Keratinocyte (primary cell): ENCODE measurements at regions not wholly inside any gene's neighbourhood (a gene's known extent, or its start where the extent isn't known, plus 50 kb on each side); places are given as distances from the start of the nearest gene placed in this dataset.

Experiments
- DNase-seq: peaks from one replicate; pipeline ENCODE4 v3.0.0-alpha.2; 2011; ENCODE audit warnings: low read depth, missing footprints, low spot score
- FAIRE-seq: peaks from 2 replicates; lab custom pipeline; 2011; peaks lifted over from hg19 to GRCh38; lab: Jason Lieb, UNC
- H2AFZ ChIP-seq: 2 replicates; pipeline ENCODE4 v1.6.0; 2012; ENCODE audit warnings: low read length, control low read depth, inconsistent platforms; ENCODE audit not compliant: control insufficient read depth
- H3K27ac ChIP-seq: 2 replicates; pipeline ENCODE4 v1.5.1; 2011; ENCODE audit warnings: low read length; ENCODE audit not compliant: control insufficient read depth, insufficient read depth
- H3K27me3 ChIP-seq: 3 replicates; pipeline ENCODE4 v1.6.0; 2011; ENCODE audit warnings: low read length; ENCODE audit not compliant: control insufficient read depth, insufficient read depth; ENCODE audit errors: extremely low read depth
- H3K36me3 ChIP-seq, 2 experiments: 2 replicates in 1 of 2; 3 replicates in 1 of 2; pipeline ENCODE4 v1.5.1; 2011; ENCODE audit warnings: low read length in 2 of 2, mild to moderate bottlenecking in 1 of 2; ENCODE audit not compliant: control insufficient read depth in 2 of 2, insufficient read depth in 2 of 2; ENCODE audit errors: extremely low read depth in 1 of 2
- H3K4me1 ChIP-seq: 3 replicates; pipeline ENCODE4 v1.5.1; 2011; ENCODE audit warnings: low read length; ENCODE audit not compliant: control insufficient read depth, insufficient read depth; ENCODE audit errors: extremely low read depth
- H3K4me2 ChIP-seq: 3 replicates; pipeline ENCODE4 v1.6.0; 2011; ENCODE audit warnings: low read depth, low read length; ENCODE audit not compliant: control insufficient read depth, insufficient read depth; ENCODE audit errors: extremely low read depth
- H3K4me3 ChIP-seq, 3 experiments: fragments of 200-600 bp in 1 of 3; sonication (generic) in 1 of 3; 2 replicates in 2 of 3; 3 replicates in 1 of 3; pipeline ENCODE4 v1.5.1; 2011 to 2016; ENCODE audit warnings: low read length in 3 of 3, mild to moderate bottlenecking in 3 of 3, control low read depth in 2 of 3, inconsistent platforms in 1 of 3, low read depth in 1 of 3, mixed read lengths in 1 of 3, mixed run types in 1 of 3, moderate library complexity in 1 of 3; ENCODE audit not compliant: control insufficient read depth in 2 of 3, insufficient read depth in 2 of 3; ENCODE audit errors: extremely low read depth in 1 of 3
- H3K79me2 ChIP-seq: 2 replicates; pipeline ENCODE4 v1.6.0; 2012; ENCODE audit warnings: low read length; ENCODE audit not compliant: control insufficient read depth, insufficient read depth
- H3K9ac ChIP-seq: 3 replicates; pipeline ENCODE4 v1.6.0; 2011; ENCODE audit warnings: low read length; ENCODE audit not compliant: control insufficient read depth, insufficient read depth; ENCODE audit errors: extremely low read depth
- H3K9me1 ChIP-seq: 3 replicates; pipeline ENCODE4 v1.6.0; 2011; ENCODE audit warnings: low read length; ENCODE audit not compliant: control insufficient read depth, insufficient read depth; ENCODE audit errors: extremely low read depth
- H3K9me3 ChIP-seq: 2 replicates; pipeline ENCODE4 v1.5.1; 2012; ENCODE audit warnings: low read depth, low read length; ENCODE audit not compliant: control insufficient read depth
- H4K20me1 ChIP-seq: 3 replicates; pipeline ENCODE4 v1.6.0; 2011; ENCODE audit warnings: low read length; ENCODE audit not compliant: control insufficient read depth, insufficient read depth; ENCODE audit errors: extremely low read depth
- EZH2 ChIP-seq: IDR thresholded peaks from one replicate; pipeline ENCODE4 v1.6.1; 2012; ENCODE audit warnings: inconsistent platforms, mild to moderate bottlenecking, low read length, moderate library complexity
- dilution Hi-C: fragments of 300-500 bp; cut with MboI; formaldehyde crosslinking; loops from one replicate; pipeline ENCODE4 v1.7.0; 2020; ENCODE audit warnings: low sequenced_read_pairs; ENCODE audit not compliant: extremely low pct_ligation_motif_present
- TF ChIP-seq, protein P1 (sequence below), 3 experiments: IDR thresholded peaks in 1 of 3; conservative IDR thresholded peaks in 1 of 3; optimal IDR thresholded peaks in 1 of 3; 2 replicates in 2 of 3; 3 replicates in 1 of 3; pipeline versions ENCODE3 to v1.5.1; 2011; ENCODE audit warnings: low read length in 3 of 3, mild to moderate bottlenecking in 3 of 3, moderate library complexity in 2 of 3, control low read depth in 1 of 3, inconsistent platforms in 1 of 3; ENCODE audit not compliant: insufficient read depth in 2 of 3; ENCODE audit errors: extremely low read depth in 1 of 3

DNA sequence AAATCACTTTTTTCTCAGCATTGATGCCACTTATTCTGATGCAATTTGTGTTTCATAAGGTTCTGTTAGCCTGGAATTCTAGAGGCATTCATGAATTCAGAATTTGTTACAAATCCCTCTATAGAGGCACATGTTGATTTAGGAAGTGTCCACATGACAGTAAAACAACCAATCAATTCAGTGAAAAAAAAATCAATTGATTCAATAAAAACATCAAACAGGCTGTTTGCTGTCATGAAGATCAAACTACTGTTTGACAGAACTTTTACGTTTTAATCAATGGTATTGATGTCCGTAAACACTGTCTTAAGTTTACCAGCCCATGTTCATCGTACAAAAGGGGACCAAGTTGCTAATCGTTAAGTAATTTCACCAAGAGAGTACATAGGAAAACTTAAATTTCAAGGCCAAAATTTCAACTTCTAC lies 261.5 kb downstream of the FIGN start:
- H2AFZ ChIP-seq: no peak overlapping the region
- FAIRE-seq: no peak
- no peaks in the 10 kb centered on the region for H3K36me3 ChIP-seq
- H3K9me3 ChIP-seq: no peaks in the 10 kb centered on the region
- DNase-seq: no peak
- H3K27ac ChIP-seq: no peak overlapping the region
- no peaks in the 10 kb centered on the region for H3K4me1 ChIP-seq
- dilution Hi-C loops: no loop called here
- TF ChIP-seq, protein P1, sequence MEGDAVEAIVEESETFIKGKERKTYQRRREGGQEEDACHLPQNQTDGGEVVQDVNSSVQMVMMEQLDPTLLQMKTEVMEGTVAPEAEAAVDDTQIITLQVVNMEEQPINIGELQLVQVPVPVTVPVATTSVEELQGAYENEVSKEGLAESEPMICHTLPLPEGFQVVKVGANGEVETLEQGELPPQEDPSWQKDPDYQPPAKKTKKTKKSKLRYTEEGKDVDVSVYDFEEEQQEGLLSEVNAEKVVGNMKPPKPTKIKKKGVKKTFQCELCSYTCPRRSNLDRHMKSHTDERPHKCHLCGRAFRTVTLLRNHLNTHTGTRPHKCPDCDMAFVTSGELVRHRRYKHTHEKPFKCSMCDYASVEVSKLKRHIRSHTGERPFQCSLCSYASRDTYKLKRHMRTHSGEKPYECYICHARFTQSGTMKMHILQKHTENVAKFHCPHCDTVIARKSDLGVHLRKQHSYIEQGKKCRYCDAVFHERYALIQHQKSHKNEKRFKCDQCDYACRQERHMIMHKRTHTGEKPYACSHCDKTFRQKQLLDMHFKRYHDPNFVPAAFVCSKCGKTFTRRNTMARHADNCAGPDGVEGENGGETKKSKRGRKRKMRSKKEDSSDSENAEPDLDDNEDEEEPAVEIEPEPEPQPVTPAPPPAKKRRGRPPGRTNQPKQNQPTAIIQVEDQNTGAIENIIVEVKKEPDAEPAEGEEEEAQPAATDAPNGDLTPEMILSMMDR (optimal IDR thresholded peaks at IDR 0.05 in 1 of 3, IDR thresholded peaks at IDR 0.05 in 1 of 3, conservative IDR thresholded peaks at IDR 0.05 in 1 of 3; ENCODE audit: extremely low read depth in 1 of 3, insufficient read depth in 2 of 3, low read length in 3 of 3): no peak
- TF ChIP-seq EZH2: no peak
- no peak overlapping the region for H3K9ac ChIP-seq
- no peak overlapping the region for H3K4me3 ChIP-seq
- H3K4me2 ChIP-seq: no peak overlapping the region
- no peaks in the 10 kb centered on the region for H3K79me2 ChIP-seq
- no peaks in the 10 kb centered on the region for H3K27me3 ChIP-seq
- H4K20me1 ChIP-seq: no peaks in the 10 kb centered on the region
- H3K9me1 ChIP-seq: no peaks in the 10 kb centered on the region

DNA sequence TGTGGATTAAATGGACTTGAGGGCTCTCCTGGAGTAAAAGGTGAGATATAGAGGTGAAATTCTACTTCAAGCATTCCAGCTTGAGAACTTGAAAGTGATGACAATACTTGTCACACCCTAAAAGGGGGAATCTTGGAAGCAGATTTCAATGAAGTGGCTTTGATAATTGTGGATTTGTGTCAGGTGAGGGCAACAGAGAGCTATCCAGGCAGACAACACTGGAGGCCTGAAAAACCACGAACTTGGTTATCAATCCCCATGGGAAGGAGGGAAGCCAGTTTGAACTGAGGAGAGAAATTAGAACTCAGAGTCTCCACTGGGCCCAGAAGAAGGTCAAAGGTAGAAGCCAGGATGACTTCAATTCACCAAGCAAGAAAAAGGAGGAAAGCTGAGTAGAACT lies 263.9 kb downstream of the FIGN start:
- Histone ChIP-seq H3K4me2 (no peak overlapping the region), H3K9ac (no peak overlapping the region), H2AFZ (no peak overlapping the region), H3K4me1 (no peaks in the 10 kb centered on the region), H3K9me1 (no peaks in the 10 kb centered on the region), H3K9me3 (no peaks in the 10 kb centered on the region), H3K79me2 (no peaks in the 10 kb centered on the region), H3K27me3 (no peaks in the 10 kb centered on the region), H4K20me1 (no peaks in the 10 kb centered on the region), H3K27ac (no peak overlapping the region), H3K4me3 (no peak overlapping the region), H3K36me3 (no peaks in the 10 kb centered on the region)
- DNase-seq (no peak), FAIRE-seq (peak; percentile 60)
- TF ChIP-seq, protein P1 (optimal IDR thresholded peaks at IDR 0.05 in 1 of 3, IDR thresholded peaks at IDR 0.05 in 1 of 3, conservative IDR thresholded peaks at IDR 0.05 in 1 of 3; ENCODE audit: extremely low read depth in 1 of 3, insufficient read depth in 2 of 3, low read length in 3 of 3): peak; percentile 18 to 55 (median 49)
- no peak for TF ChIP-seq EZH2
- dilution Hi-C loops: no loop called here
